Stimulated activated CD4-positive, alpha-beta T cell treated with anti-CD3 and anti-CD28 coated beads, Interleukin-1b, Interleukin-23, amount 100 ng/mL, for 24 hours (primary cell): ENCODE measurements at regions not wholly inside any gene's neighbourhood (a gene's known extent, or its start where the extent isn't known, plus 50 kb on each side); places are given as distances from the start of the nearest gene placed in this dataset.

Experiments
- DNase-seq, 4 experiments: peaks; one replicate each; pipeline ENCODE4 v3.0.0-alpha.2; 2020; ENCODE audit warnings: low read depth in 4 of 4, low spot score in 1 of 4

DNA sequence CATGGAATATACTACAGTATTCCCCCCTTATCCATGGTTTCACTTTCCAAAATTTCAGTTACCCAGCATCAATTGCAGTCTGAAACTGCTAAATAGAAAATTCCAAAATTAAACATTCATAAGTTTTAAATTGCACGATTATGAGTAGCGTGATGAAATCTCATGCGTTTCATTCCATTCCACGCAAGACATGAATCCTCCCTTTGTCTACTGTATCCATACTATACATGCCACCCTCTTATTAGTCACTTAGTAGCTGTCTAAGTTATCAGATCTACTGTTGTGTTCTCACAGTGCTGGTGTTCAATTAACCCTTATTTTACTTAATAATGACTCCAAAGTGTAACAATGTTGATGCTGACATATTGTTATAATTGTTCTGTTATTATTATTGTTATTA, 261.2 kb upstream of the NDST4 start:
- DNase-seq: no peak

DNA sequence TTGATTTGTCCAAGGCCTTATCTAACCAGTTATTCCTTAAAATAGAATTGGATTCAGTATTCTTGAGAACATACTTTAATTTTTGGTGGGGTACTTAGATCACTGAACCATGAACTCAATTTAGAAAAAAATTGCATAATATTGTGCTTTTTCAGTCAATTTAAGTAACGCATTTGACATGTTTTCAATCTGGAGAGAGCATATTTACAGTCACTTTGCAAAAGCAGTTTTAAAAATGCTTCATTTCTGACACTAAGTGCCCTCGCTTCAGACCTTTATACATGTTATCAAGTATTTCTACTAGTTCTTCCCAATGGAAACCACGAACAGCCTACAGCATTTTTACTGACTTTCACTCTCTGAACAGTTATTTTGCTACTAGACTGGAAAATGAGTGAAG, 257.1 kb upstream of the NDST4 start:
- DNase-seq: no peak

DNA sequence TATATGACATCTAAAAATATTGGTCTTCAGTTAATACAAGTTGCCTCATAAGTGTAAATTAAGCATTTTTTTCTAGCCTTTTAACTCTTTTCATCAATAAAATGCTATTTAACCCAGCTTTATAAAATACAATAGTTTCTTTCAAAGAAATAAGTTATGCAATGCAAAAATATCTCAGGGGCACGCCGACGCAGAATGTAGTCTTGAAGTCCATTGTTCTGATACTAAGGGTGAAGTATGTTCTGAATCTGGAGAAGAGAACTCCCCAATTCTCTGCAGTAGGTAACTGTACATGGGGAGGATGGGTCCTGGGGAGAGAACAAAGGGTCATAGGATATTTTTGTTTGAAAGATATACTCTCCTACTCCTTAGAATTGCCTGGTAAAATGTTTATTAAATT, 256.6 kb upstream of the NDST4 start:
- no peak for DNase-seq

DNA sequence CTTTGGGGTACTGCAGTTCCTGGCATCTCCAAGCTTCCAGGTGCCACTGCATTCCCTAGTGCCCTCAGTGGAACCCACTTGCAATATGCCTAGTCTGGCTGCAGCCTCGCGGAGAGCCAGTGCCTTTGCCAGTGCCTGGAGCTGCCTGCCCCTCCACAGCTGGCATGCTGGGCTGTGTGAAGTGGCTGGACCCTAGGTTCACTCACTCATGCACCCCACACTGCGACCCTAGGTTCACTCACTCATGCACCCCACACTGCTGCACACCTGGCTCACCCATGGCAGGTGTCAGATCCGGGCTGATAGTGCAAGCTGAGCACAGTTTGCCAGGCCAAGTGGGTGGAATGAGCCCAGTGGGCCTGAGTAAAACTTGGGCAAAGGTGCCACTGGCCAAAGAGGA, 253.0 kb upstream of the NDST4 start:
- DNase-seq: no peak

DNA sequence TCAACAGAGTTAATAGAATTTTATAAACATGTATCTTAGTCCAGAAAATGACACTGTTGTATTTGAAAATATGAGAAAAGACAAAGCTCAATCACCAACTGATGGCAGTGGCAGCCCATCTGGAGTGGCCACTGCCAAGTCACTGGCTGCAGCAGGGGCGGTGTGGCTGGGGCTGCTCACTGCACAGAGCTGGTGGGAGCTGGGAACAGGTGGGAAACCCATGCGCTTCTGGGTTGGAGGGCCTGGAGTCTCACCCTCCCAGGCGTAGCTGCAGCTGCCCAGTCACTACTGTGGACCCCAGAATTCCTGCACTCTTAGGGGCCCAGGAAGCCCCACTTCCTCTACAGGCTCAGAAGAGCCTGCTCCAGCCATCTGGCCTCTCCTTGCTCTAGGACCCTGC, 251.8 kb upstream of the NDST4 start:
- DNase-seq: no peak

DNA sequence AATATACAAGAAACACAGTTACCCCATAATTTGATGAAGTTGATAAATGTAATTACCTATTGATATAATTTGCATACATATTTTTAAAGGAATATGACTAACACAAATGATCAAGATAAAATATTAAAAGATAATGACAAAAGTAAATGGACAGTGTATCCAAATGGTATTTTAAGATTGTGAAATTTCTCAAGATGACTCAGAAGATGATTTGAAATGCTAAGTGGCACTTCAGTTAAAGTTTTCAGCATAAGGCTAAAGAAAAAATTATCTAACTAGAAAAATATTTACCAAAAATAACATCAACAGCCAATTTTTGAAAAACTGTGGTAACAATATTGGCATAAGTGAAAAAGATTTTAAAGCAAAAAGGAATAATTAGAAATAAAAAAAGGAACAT, 248.4 kb upstream of the NDST4 start:
- DNase-seq: no peak

DNA sequence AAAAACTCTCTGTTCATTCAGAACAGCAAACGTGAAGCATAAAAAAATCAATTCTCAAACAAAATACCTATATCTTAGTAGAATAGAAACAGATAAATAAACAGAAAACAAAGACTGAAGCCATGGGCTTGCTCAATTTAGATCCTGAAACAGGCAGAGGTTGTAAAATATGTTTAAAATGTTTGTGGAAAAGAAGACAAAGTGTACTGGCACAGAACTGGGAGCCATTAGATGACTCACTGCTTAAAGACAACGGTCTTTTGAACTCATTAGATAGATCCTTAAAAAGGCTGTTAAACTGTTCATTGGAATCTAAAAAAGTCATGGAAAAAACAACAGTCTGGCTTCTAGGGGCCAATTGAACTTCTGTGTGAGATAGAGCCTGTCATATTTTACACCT, 247.0 kb upstream of the NDST4 start:
- DNase-seq: no peak

DNA sequence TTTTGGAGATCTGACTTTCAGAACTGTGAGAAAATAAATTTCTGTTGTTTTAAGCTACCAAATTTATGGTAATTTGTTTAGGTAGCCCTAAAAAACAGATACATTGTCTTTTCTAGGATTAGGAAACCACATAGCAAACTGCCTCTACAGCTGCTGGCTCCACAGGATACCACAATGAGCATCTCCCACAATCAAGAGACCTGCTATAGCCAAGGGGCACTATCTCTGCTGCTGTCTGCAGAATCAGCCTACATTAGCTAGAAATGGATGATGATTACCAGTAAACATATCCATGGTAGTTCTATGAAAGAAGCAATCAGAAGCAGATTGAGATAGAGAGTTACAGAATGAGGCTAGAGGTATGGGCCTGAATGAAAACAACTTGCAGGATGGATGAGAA, 244.4 kb upstream of the NDST4 start:
- no peak for DNase-seq

DNA sequence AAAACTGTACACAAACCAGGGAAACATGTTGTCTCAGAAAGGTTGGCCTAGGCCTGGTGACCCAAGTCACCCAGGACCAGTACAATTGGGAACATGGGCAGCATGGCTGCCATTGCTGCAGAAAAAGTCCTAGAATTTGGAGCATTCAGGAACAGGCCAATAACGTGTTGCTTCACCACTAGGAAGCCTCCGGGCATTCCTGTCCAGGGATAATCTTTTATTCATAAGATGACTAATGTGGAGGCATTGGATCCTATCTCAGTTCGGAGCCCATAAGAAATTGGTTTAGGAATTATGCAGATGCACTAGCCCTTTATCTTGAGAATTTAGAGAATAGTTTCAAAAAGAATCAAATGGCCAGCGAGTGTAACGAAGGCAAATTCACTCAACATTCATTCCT, 242.8 kb upstream of the NDST4 start:
- no peak for DNase-seq

DNA sequence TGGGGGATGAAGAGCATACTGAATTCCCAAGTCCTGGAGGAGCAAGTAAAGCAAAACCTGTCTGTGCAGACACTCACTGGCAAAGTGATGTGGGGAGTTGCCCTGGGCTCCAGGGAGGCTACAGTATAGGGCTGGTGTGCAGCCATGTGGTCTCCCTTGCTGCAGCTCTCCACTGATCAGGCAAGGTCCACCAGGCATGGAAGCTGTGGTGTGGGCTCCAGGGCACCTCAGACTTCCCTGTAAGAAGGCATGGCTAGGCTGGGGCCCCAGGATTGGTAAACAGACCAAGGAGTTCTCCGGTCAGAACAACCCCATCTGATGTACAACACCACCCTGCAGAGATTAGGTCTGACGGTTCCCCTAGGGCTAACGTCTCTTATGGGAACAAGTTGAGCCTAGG, 241.9 kb upstream of the NDST4 start:
- DNase-seq: no peak

DNA sequence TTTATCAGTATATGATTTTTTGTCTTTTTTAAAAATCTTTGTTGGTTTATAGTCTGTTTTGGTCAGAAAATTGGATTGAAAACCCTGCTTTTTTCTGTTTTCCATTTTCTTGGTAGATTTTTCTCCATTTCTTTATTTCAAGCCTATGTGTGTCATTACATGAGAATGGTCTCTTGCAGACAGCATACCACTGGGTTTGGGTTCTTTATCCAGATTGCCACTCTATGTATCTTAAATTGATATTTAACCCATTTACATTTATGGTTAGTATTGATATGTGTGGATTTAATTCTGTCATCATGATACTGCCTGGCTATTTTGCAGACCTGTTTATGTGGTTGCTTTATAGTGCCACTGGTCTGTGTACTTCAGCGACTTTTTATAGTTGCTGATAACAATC, 239.9 kb upstream of the NDST4 start:
- DNase-seq: no peak

DNA sequence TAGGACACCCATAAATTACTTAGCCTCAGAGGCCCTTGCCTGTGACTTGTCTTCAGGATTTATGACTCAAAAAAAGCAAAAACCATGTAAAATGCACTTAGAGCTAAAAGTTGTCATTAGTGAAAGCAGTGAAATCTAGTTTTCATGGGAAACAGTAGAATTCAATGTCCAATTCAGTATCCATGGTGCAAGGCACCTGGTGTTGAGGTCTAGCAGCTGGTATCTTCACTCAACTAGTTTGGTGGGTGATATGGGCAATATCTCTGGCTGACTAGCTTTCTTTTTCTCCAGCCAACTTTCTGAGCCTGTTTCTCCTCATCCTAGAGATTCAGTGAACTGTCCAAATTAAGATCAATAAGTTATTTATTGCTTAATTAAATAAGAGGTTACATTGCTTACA, 229.8 kb upstream of the NDST4 start:
- no peak for DNase-seq

DNA sequence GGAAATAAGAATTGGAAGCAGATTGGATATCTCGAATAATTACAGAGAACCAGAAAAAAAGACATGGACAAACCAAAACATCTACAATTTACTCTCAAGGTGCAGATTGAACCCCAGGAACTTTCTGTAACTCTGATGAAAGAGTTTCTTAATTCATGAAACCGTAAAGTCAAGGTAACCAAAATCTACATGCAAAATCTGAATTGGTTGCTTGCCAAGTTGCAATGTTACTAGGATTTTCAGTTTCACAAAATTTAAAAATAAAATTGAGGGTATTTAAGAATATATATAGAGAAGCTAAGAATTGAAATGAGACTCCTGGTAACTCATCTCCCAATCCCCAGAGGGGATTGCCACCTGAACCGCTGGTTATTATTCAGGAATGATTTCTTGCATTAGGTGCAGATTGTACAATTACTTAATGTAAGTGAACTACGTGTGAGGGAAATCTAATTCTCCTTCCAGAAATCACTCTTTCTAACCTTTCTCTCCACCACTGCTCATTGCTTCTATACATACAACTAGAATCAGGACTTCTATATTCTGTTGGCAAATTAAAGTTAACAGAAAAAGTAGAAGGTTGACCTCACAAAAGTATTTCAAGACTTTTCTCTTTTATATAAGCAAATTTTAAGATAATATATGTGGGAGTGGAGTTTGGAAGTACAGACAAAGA, 221.5 kb upstream of the NDST4 start:
- DNase-seq: no peak

DNA sequence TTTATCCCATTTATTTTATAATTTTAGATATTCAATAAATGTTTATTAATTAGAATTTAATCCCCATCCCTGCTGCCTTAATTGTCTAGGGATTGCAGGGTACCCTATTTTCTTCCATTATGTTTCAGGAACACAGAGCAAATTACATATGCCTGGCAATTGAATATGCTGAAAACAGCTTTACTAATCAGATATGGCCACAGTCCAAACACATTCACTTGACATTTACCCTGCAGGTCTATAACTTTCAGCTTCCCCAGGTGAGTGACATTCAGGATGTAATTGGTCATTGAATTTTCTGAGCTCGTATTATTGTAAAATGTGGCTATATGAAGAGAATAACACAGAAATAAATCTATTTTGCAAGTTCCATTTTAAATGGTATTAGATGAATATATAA, 218.7 kb upstream of the NDST4 start:
- DNase-seq: no peak

DNA sequence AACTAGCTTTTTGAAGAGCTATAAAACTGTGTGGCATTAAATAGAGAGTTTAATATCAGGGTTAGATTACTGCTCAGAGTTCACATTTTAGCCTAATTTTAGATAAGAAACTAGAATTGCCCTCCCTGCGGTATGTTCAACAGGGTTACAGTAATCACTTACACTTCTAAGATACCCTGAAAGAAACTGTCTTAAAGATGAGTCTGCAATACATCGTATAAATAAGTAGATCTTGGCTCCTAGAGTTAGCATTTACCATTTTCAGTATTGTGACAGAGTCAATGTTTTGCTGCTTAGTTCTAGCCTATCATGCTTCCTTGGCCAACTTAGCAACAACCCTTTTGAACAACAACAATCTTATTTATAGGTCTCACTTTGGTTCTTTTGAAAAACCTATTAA, 217.8 kb upstream of the NDST4 start:
- no peak for DNase-seq

DNA sequence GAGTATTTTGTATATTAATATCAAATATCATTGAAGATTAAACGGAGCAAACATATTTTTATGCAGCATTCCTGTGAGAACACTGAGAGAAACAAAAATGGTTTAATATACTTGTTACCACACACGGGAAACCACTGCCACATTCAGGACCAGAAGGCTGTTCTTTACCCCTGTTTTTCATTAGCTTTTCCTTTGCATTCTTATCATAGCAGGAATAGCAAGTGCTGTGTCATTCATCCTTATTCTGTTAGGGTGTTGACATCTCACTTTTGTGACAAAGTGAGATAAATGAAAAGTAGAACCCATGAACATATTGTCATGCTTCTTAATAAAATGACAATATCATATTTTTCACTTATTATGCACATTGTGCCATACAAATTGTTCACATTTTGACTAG, 212.4 kb upstream of the NDST4 start:
- DNase-seq: no peak

DNA sequence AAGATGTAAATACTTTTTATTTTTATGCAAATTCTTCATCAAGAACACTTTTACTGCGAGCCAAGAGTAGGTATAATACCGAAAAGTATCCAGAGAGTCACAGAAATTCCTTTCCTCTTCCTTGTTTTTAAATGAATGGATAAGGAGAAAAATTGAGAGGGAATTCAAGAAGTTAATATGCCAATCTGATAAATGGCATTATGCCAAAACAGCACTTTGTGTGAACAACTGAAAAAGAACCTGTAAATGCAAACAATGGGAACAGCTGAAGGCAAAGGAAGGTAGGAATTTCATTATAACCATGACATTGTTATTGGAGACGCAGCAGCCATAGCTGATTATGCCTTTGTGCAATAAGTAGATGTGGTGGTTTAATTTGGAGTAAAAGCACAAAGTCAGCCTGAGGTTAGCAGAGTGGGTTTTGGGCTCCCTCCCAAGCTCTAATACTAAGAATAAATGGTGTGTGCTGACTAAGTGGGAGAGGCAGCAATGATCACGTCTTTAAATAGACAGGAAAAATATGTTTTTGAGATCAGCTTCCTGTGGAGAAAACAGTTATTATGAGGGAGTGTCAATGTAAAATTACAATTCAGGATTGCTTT, 209.8 kb upstream of the NDST4 start:
- no peak for DNase-seq

DNA sequence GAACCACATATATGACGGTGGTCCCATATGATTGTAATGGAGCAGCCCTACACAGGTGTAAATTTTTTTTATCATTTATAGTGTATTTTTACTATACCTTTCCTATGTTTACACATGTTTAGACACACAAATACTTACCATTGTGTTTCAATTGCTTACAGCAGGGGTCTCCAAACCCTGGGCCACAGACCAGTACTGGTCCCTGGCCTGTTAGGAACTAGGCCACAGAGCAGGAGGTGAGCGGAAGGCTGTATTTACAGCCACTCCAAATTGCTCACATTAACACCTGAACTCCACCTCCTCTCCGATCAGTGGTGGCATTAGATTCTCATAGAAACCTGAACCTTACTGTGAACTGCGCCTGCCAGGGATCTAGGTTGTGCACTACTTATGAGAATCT, 201.8 kb upstream of the NDST4 start:
- no peak for DNase-seq

DNA sequence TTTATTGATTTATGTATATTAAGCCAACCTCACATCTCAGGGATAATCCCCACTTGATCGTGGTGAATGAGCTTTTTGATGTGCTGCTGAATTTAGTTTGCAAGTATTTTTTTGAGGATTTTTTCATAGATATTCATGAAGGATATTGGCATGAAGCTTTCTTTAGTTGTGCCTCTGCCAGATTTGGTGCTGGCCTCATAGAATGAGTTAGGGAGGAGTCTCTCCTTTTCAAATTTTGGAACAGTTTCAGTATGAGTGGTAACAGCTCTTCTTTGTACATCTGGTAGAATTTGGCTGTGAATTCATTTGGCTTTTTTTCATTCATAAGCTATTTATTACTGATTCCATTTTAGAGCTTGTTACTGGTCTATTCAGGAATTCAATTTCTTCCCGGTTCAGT, 197.2 kb upstream of the NDST4 start:
- DNase-seq: no peak

DNA sequence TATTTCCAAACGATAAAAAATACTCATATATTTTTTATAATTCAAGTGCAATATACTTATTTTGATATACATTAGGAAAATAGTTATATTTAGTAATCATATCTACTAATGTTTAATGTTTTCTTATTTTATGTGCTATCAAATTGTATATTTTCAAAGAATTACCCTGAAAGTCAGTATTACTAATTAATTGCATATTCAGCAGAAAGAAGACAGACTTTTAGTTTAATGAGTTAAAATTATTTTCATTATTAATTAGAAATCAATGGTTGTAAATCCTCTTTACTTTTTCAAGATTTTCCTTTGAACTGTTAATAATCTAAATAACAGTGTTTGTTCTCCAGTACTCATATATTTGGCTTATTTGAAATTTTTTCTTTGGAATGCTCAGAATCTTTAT, 181.3 kb upstream of the NDST4 start:
- DNase-seq: no peak

DNA sequence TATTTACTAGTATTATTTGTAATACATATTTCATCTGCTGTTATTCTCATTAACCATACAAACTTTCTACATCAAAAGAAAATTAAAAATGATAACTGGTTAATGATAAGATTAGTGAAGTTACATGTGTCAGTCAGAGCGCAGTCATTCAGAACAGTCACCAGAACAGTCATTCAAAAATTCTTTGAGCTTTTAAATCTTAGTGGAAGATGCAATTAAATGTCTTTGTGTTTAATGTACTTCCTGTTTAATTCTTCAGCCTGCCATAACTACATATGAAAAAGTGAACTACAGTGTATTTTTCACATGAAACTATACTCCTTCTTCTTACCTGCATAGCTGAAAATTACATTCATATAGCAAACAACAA, 179.7 kb upstream of the NDST4 start:
- no peak for DNase-seq

DNA sequence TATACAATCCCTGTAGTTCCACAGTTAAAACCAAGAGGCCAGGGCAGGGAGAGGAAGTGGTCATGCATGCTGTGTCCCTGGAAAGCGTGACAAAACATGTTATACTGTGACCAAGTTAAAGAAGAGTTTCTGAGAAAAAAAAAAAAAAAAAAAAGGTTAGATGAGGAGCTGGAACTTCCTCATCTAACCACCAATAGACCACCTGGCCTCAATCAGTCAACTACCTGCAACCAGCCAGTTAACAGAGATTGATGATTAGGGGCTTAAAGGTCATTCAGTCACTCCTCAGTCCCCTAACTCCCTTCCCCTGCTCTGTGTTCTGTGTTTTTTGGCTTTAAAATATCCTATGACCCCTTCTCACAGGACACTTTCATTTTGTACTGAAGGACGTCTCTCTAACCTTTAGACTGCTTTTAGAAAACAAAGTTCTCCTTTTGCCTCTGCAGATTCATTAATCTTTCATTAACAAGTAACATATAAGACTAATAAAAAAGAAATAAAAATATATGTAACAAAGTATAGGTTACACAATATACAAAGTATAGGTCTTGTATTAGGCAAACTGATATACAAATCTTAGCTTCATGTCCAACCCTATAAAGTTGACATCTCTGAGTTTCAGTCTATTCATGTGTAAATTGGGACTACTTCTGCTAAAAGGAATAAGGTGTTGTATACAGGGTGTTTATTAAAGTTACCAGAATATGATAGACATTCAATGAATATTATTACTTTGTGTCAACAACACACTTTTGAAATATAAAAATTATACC, 179.1 kb upstream of the NDST4 start:
- DNase-seq: no peak

DNA sequence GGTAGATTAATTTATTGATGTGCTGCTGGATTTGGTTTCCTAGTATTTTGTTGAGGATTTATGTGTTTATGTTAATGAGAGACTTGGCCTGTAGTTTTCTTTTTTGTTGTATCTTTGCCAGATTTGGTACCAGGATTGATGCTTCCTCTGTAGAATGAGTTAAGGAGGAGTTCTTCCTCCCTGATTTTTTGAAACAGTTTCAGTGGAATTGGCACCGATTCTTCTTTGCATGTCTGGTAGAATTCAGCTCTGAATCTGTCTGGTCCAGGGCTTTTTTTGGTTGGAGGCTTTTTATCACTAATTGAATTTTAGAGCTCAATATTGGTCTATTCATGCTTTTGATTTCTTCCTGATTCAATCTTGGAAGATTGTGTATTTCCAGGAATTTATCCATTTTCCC, 174.0 kb upstream of the NDST4 start:
- no peak for DNase-seq
